ENCODE measurements at regions not wholly inside any gene's neighbourhood (a gene's known extent, or its start where the extent isn't known, plus 50 kb on each side); places are given as distances from the start of the nearest gene placed in this dataset.

- DNase-seq (ENCODE audit: low read depth in 2 of 2), result no peak
These were observed 62.7 kb downstream of the SIK1 start for GRCh38 chr21:43364261-43364510.

DNA sequence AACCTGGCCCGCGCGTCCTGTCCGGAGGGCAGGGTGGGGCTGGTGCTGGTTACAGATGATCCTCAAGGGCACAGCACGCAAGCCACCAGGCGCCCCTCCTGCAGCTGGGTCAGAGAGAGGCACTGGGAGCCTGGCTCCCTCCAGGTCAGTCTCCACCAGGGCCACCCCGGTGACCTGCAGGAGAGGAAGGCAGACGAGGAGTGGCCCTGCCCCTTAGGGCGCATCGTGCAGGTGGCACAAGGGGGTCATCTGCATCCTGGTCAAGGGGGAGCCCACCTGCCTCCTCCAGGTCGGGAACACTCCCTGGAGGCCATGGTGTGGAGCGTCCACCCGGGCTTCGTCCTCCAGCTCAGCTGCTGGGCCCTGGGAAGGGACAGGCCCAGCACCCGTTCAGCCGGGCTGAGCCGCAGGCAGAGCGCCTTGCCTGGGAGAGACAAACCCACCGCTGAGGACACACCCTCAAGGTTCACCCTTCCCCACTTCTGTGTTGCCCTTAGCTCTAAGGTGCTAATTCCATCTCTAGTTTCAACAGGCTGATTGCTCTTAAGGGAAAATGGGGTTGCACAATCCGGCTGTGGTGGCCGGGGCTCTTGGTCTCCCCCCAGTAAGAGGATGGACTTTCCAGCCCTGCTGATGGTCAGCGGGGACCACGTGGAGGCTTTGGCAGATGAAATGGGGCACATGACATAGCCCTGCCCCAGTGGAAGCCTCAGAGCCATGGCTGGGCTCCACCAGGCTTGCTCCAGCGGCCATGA lies 63.2 kb downstream of the SIK1 start:
- no peak for DNase-seq (ENCODE audit: low read depth in 2 of 2)

- DNase-seq (ENCODE audit: low read depth in 2 of 2), result no peak
These were observed 64.0 kb downstream of the SIK1 start for GRCh38 chr21:43362915-43363314.

DNA sequence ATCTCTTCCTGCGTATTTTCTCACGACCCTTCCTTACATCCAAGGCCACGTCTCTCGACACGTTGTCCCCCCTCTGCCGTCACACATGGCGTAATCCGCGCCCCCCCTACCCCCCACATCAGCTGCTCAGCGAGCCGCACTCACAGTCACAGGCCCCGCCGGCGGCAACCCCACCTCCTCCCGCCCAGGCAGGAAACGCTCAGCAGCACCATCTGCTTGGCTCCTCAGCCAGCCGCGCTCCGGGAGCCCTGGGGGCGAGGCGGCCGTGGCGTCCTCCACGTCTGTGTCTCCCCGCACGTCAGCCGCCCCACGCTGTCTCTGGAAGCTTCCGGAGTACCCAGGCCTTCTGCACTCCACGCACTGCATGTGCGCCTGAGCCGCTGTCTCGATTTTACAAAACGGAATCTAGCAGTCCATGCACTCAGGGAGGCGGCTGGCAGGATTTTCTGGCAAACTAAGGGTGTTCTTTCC lies 64.6 kb downstream of the SIK1 start:
- DNase-seq (ENCODE audit: low read depth in 2 of 2), result peak; percentile 55 to 62

DNA sequence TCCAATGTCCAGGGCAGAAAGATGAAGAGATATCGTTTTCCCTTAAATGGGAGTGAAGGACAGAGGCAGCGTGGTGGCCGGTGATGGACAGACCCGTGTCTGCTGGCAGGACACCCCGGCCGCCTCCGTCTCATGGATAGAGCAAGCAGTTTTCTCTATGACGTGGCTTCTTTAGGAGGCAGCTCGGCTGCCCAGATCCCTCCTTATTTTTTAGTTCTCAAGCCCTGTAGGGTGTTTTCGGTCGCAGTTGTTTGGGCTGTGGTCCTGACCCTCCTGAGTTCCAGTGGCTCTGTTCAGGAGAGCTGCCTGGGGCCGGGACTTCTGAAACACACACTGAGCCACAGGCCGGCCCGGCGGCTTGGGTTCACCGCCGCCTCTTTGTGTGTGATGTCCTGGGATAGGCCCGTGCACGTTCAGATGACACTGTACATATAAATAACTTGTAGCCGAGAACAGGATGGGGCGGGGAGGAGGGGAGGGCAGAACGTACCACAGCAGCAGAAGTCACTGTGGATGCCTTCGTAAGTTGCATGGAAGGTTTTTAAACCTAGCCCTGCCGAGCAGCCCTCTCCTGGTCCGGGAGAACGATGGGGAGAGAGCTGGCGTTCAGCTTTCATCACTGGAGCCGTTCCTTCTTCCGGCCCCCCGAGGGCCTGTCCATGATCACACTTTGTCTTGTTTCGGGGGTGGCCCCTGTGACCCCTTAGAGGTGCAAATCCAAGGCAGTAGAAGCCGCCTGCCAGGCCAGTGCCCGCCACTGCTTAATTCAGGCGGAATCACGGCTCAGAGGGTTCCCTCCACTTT lies 65.2 kb downstream of the SIK1 start:
- peak; percentile 44 to 50 for DNase-seq (ENCODE audit: low read depth in 2 of 2)

DNA sequence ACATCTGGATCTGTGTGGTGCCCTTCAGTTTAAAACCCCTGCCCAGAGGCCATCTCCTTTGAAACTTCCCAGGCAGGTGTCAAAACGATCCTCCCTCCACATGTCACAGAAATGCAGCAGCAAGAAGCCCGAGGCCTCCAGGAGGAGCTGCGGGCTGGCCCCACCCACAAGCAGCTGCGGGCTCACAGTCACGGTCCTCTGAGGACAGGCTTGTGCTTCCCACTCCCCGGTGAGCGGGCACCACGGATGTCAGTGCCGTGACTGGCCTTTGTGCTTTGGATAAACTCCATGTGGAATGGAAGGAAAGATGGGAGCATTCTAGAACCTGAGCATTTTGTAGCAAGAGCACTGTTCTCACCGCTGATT lies 65.8 kb downstream of the SIK1 start:
- DNase-seq (ENCODE audit: low read depth in 2 of 2), result peak; percentile 5 to 22

GRCh38 chr21:43360441-43361126 lies 66.3 kb downstream of the SIK1 start:
- no peak for DNase-seq (ENCODE audit: low read depth in 2 of 2)

GRCh38 chr21:43358940-43359822 lies 67.8 kb downstream of the SIK1 start:
- no peak for DNase-seq (ENCODE audit: low read depth in 2 of 2)

DNA sequence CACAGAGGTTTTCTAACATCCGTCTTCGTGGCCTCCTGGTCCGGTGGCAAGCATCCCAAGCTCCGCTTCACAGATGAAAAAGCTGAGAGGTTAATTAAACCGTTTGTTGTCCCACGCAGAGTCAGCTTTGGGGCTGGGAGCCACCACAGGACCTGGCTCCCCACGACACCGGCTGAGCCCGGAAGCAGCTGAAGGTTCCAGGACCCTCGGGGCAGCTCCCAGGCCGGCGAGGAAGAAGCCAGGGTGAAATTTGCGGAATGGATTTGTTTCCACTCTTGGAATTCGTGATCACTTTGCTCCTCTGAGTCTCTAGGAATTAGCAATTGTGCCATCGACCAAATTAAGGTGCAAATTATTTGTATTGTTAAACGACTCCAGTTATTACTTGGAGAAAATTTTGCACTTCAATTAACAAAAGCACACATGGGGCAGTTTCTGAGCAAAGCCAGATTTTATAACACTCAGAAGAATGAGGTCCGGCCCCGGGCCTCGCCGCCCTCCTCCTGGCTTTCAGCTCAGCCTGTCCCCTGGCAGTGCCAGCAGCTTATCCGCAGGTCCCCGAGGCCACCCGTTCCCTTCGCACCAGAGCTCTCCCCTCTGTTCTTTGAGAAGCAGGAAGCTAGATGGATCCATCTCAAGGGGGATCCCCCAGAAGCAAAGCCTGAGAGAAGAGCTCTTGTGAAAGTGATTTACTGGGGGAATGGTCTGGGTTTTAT lies 69.1 kb downstream of the SIK1 start:
- no peak for DNase-seq (ENCODE audit: low read depth in 2 of 2)

GRCh38 chr21:43355925-43356289 lies 71.0 kb downstream of the SIK1 start:
- DNase-seq (ENCODE audit: low read depth in 2 of 2), result no peak

GRCh38 chr21:43355266-43355924 lies 71.5 kb downstream of the SIK1 start:
- no peak for DNase-seq (ENCODE audit: low read depth in 2 of 2)

DNA sequence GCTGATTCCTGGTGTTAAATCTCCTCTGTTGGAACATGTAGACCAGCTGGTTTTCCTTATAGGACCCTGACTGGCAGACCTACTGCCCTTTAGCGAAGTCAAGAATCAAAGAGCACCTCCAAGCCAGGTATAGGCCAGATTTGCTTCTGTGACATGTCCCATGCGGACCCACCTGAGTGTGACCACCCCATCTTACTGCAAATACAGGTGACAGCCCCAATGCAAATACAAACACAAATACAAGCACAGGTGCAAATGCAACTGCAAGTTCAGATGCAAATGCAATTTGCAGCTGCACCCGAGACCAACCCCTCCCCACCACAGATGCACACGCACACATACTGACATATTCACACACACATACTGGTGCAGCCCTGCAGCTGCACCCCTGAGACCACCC lies 72.3 kb downstream of the SIK1 start:
- DNase-seq (ENCODE audit: low read depth in 2 of 2), result no peak

- no peak for DNase-seq (ENCODE audit: low read depth in 2 of 2)
These were observed 72.9 kb downstream of the SIK1 start for GRCh38 chr21:43354026-43354420.

DNA sequence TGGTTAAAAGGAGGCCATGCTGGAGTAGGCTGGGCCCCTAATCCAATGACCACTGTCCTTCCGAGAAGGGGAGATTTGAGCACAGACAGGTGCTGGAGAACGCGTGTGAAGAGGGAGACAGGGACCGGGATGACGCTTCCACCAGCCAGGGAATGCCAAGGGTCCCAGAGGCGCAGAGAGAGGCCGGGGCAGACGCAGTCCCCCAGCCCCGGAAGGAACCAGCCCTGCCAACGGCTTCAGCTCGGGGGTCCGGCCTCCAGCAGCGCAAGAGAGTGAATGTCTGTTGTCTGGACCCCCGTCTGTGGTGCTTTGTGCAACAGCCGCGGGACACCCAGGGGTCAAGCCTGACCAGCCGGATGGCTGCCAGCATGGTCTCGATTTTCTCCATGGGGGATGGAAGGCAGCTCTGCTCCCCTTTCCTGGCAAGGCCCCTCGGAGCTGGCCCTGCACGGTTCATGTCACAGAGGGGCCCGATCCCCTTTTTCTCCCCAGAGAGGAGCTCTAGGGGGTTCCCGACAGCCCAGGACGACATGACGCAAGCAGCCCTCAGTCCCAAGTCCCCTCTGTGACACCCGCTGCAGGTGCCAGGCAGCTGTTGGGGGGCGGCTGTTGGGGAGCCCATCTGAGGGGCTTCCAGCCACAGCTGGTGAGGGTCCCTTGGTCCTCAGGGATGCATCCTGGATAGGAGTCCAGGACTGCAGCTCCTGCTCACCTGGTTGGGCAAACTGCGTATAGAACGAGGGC lies 73.5 kb downstream of the SIK1 start:
- DNase-seq (ENCODE audit: low read depth in 2 of 2), result no peak

DNA sequence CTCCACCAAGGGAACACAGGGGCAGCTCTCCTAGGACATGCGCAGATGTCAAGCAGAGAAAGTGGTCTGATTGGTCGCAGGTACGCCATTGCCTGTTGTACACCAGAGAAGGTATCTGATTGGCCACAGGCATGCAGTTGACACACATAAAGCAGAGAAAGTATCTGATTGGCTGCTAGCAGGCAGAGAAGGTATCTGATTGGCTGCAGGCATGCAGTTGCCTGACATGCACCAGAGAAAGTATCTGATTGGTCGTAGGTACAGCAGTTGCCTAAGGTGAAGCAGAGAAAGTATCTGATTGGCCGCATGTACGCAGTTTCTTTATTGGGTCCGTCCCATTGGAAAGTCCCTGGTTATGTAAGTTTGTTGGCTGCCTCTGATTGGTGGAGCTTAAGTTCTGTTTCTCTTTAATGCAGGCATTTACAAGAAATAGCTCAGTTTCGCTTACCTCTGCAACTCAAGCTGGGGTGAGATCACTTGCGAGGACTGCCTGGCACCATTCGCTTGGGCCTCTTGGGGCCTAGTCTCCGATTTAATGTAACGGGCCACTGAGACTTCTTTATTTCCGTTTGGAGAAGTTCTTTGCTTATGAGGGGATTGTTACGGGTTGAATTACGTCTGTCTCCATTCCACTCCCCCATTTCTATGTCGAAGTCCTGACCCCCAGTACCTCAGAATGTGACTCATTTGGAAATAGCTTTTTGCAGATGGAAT lies 74.2 kb downstream of the SIK1 start:
- no peak for DNase-seq (ENCODE audit: low read depth in 2 of 2)

DNA sequence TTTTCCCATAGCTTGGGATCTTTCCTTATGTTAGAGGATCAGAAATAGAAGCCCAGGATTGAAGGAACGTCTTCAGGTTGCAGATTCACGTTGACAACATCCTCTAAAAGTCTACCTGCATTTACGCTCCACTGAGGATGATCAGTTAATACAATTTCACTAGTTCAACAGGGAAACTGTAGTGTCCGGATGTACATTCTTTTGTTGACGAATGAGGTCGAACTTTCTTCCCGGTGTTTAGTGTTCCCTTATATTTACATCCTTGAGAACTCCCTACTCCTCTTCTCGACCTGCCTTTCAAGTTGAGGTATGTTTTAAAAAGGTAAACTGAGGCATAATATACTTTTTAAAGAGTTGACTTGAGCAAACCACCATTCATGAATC lies 74.8 kb downstream of the SIK1 start:
- DNase-seq (ENCODE audit: low read depth in 2 of 2), result no peak

DNA sequence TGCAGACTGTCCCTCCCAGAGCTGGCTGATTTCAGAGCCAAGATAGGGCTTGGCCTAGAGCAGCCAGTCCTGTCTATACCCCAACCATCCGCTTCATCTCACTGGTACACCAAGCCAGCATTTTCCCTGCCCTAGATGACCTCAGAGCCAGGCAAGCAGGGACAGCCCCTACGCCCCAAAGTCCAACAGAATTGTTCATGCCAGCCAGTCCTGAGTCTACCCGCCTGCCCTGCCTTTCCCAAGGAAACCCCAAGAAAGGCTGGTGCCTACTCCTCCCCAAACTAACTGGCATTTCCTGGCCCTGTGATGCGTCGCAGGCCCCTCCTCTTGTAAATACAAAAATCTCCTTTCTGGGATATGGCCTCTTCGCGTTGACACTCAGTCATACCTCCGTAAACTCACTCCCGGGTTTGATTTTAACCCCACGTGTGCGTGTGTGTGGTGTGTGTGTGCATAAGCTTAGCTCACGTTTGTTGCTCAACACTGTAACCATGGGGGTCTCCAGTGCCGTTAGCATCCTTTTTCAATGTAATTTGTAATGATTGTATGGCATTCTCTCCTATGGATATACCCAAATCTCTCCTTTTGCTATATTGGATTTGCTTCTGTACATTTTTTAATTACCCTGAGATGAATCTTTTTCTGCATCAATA lies 75.3 kb downstream of the SIK1 start:
- no peak for DNase-seq (ENCODE audit: low read depth in 2 of 2)

- DNase-seq (ENCODE audit: low read depth in 2 of 2), result no peak
These were observed 77.3 kb downstream of the SIK1 start for GRCh38 chr21:43349644-43350043.

GRCh38 chr21:43348801-43349261 lies 78.1 kb downstream of the SIK1 start:
- no peak for DNase-seq (ENCODE audit: low read depth in 2 of 2)
